ENCODE measurements at regions not wholly inside any gene's neighbourhood (a gene's known extent, or its start where the extent isn't known, plus 50 kb on each side); places are given as distances from the start of the nearest gene placed in this dataset.

GRCh38 chr1:229042482-229042881 is 228.4 kb upstream of the RAB4A start:
- H3K4me2 ChIP-seq (ENCODE audit: insufficient read depth, low read length), result no peak overlapping the region
- DNase-seq (ENCODE audit: insufficient read length, low spot score, missing footprints), result no peak
- H3K27me3 ChIP-seq (ENCODE audit: insufficient read depth, low read length), result no peaks in the 10 kb centered on the region
- H3K27ac ChIP-seq (ENCODE audit: low read depth, low read length), result no peak overlapping the region
- H2AFZ ChIP-seq (ENCODE audit: low read length), result no peak overlapping the region
- no peaks in the 10 kb centered on the region for H3K79me2 ChIP-seq (ENCODE audit: insufficient read depth, low read length)
- H4K20me1 ChIP-seq (ENCODE audit: insufficient read depth, low read length), result no peaks in the 10 kb centered on the region
- no peak for TF ChIP-seq CTCF (IDR thresholded peaks at IDR 0.05; ENCODE audit: extremely low read depth, low read depth, low read length)
- H3K4me3 ChIP-seq (ENCODE audit: insufficient read depth, low read length), result no peak overlapping the region
- no peaks in the 10 kb centered on the region for H3K4me1 ChIP-seq (ENCODE audit: insufficient read depth, low read length)
- no peaks in the 10 kb centered on the region for H3K36me3 ChIP-seq (ENCODE audit: insufficient read depth, low read length)
- no peaks in the 10 kb centered on the region for H3K9me3 ChIP-seq (ENCODE audit: low read depth, low read length)

- Histone ChIP-seq H3K27me3 (ENCODE audit: insufficient read depth, low read length) (no peaks in the 10 kb centered on the region), H3K9me3 (ENCODE audit: low read depth, low read length) (no peaks in the 10 kb centered on the region), H2AFZ (ENCODE audit: low read length) (no peak overlapping the region), H3K79me2 (ENCODE audit: insufficient read depth, low read length) (no peaks in the 10 kb centered on the region), H3K4me1 (ENCODE audit: insufficient read depth, low read length) (no peaks in the 10 kb centered on the region), H3K36me3 (ENCODE audit: insufficient read depth, low read length) (no peaks in the 10 kb centered on the region), H3K4me3 (ENCODE audit: insufficient read depth, low read length) (no peak overlapping the region), H4K20me1 (ENCODE audit: insufficient read depth, low read length) (no peaks in the 10 kb centered on the region), H3K4me2 (ENCODE audit: insufficient read depth, low read length) (no peak overlapping the region), H3K27ac (ENCODE audit: low read depth, low read length) (no peak overlapping the region)
- TF ChIP-seq CTCF (IDR thresholded peaks at IDR 0.05; ENCODE audit: extremely low read depth, low read depth, low read length), result no peak
- no peak for DNase-seq (ENCODE audit: insufficient read length, low spot score, missing footprints)
Observed at GRCh38 chr1:229043115-229043514, 227.8 kb upstream of the RAB4A start.

- no peaks in the 10 kb centered on the region for H3K36me3 ChIP-seq (ENCODE audit: insufficient read depth, low read length)
- no peaks in the 10 kb centered on the region for H3K4me1 ChIP-seq (ENCODE audit: insufficient read depth, low read length)
- no peak overlapping the region for H2AFZ ChIP-seq (ENCODE audit: low read length)
- H3K79me2 ChIP-seq (ENCODE audit: insufficient read depth, low read length), result no peaks in the 10 kb centered on the region
- H4K20me1 ChIP-seq (ENCODE audit: insufficient read depth, low read length), result no peaks in the 10 kb centered on the region
- no peak for TF ChIP-seq CTCF (IDR thresholded peaks at IDR 0.05; ENCODE audit: extremely low read depth, low read depth, low read length)
- no peaks in the 10 kb centered on the region for H3K27me3 ChIP-seq (ENCODE audit: insufficient read depth, low read length)
- no peak for DNase-seq (ENCODE audit: insufficient read length, low spot score, missing footprints)
- no peak overlapping the region for H3K4me2 ChIP-seq (ENCODE audit: insufficient read depth, low read length)
- H3K4me3 ChIP-seq (ENCODE audit: insufficient read depth, low read length), result no peak overlapping the region
- H3K27ac ChIP-seq (ENCODE audit: low read depth, low read length), result no peak overlapping the region
- H3K9me3 ChIP-seq (ENCODE audit: low read depth, low read length), result no peaks in the 10 kb centered on the region
Observed at GRCh38 chr1:229046251-229046853, 224.6 kb upstream of the RAB4A start.

- no peaks in the 10 kb centered on the region for H3K9me3 ChIP-seq (ENCODE audit: low read depth, low read length)
- H3K4me3 ChIP-seq (ENCODE audit: insufficient read depth, low read length), result no peak overlapping the region
- H3K79me2 ChIP-seq (ENCODE audit: insufficient read depth, low read length), result no peaks in the 10 kb centered on the region
- no peak for DNase-seq (ENCODE audit: insufficient read length, low spot score, missing footprints)
- H3K4me1 ChIP-seq (ENCODE audit: insufficient read depth, low read length), result no peaks in the 10 kb centered on the region
- no peak overlapping the region for H3K4me2 ChIP-seq (ENCODE audit: insufficient read depth, low read length)
- H2AFZ ChIP-seq (ENCODE audit: low read length), result no peak overlapping the region
- TF ChIP-seq CTCF (IDR thresholded peaks at IDR 0.05; ENCODE audit: extremely low read depth, low read depth, low read length), result no peak
- H4K20me1 ChIP-seq (ENCODE audit: insufficient read depth, low read length), result no peaks in the 10 kb centered on the region
- H3K36me3 ChIP-seq (ENCODE audit: insufficient read depth, low read length), result no peaks in the 10 kb centered on the region
- no peaks in the 10 kb centered on the region for H3K27me3 ChIP-seq (ENCODE audit: insufficient read depth, low read length)
- H3K27ac ChIP-seq (ENCODE audit: low read depth, low read length), result no peak overlapping the region
Observed at GRCh38 chr1:229047161-229047839, 223.6 kb upstream of the RAB4A start.
